ENCODE measurements at regions not wholly inside any gene's neighbourhood (a gene's known extent, or its start where the extent isn't known, plus 50 kb on each side); places are given as distances from the start of the nearest gene placed in this dataset.

DNA sequence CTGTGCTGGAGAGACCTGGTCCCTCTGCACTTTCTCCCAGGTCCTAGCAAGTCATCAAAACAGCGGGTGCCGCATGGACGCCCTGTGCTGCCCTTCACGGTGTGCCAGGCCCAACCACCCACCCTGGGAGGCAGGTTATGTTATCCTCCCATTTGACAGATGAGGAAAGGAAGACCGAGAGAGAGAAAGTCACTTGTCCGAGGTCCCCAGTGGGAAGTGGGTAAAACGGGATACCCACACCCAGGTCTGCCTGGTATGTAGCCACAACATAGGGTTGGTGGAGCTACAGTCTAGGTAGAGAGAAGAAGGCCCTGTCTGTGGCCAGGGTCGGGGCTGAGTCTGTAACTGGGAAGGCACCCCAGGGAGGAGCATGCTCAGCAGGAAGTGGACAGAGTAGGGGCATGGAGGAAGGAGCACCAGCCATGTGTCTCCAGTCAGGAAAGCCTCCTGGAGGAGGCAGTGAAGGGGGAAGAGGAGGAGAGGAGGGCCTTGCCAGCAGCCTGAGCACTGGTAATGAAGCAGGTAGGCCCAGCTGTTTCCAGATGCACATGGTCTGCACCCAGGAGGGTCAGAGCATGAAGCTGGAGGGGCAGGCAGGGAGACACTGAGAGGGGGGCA, 98.4 kb downstream of the ZFP36L2 start:
- no peak for DNase-seq (ENCODE audit: low spot score)

DNA sequence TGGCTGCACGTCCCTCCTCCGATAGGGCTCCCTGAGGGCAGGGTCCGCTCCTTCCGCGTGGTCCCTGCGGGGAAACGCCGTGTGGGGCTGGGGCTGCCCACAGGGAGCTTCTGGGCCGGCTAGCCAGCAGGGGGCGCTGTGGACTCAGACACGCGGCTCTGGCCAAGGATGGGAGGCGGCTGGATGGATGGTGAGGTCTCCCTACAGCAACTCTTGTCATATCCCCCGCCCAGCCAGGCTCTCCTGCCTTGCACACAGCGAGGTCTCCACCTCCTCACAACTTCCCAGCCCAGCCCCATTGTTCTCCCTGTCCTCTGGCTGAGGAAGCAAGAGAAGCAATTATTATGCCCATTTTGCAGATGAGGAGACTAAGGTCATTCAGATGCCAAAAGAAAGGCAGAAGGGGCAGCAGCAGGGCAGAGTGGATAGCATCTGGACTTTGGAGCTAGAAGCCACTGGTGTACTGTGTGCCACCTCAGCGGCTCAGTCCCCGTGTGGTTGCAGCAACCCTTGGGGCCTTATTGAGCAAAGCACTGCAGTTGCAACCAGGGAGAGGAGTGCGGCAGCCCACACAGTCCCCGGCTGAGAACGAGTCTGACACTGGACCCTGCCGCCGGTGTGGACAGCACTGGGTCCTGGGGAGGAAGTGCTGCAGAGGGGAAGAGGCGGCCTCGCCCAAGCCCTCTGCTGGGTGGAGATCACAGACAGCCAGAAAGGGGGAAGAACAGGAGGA, 99.0 kb downstream of the ZFP36L2 start:
- DNase-seq (ENCODE audit: low spot score): no peak

DNA sequence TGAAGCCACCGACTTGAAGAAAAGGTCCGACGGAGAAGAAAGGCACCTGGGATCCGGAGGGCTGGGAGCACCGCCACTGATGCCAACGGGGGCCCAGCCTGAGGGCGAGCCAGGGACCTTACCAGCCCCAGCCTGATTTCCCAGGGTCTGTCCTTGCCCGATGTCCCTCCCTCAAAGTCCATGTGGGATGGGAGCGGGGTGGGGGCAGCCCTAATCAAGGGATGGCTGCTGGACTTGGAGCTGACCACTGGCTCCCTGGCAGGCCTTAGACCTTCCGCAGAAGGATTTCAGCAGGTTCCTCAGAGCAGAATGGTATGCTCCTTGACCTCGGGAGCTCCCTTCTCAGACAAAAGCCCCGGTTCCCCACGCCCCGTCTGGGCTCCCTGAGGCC, 99.6 kb downstream of the ZFP36L2 start:
- no peak for DNase-seq (ENCODE audit: low spot score)

DNA sequence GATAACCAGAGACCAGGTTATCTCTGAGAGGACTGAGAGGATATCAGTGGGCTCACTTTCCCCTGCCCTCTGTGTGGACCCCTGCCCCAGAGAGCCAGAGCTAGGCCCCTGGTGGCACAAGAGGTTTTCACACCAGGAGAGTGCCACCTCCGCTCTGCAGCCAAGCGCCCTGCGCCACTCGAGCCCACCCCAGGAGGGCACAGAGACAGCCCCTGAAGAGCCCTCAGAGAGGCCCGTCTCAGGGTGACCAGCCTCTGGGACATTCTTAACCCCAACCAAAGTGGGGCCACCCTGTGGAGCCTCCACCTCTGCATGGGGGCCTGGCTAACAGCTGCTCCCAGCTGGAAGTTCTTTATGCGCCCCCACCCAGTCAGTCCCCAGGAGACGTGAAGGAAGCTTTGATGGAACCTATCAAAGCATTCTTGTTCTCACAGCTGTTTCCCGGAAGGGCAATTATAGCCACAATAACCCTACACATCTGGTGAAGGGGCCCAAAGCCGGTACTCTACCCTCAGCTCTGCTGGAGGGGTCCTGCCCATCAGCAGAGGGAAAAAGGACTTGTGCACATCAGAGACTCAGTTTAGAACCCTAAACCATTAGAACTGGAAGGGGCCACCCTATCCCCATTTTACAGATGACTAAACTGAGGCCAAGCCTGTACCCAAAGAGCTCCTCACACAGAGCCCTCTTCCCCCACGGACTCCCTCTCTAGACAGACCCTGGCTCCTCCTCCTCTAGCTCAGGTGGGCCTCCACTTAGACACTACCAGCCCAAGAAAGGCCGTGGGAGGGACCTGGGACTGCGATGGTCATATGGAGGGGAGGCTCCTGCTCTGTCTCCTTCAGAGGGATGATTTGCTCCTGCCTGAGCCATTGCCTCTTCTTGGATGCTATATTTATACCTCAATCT, 101.1 kb downstream of the ZFP36L2 start:
- no peak for DNase-seq (ENCODE audit: low spot score)

DNA sequence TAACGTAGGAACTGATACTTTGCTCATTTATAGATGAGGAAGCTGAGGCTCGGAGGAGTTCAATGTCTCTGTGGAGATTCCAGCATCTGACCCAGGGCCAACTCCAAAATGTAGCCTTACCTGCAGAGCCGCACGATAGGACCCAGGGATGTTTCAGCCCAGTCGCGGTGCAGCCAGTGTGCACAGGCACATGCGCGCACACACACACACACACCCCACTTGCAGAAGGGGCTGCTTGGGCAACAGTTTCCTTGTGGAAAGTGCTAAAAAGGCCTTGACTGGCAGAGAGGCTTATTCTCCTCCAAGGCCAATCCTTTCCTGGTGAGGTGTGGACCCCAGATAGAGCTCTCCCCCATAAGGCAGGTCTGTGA, 101.7 kb downstream of the ZFP36L2 start:
- DNase-seq (ENCODE audit: low spot score): no peak

DNA sequence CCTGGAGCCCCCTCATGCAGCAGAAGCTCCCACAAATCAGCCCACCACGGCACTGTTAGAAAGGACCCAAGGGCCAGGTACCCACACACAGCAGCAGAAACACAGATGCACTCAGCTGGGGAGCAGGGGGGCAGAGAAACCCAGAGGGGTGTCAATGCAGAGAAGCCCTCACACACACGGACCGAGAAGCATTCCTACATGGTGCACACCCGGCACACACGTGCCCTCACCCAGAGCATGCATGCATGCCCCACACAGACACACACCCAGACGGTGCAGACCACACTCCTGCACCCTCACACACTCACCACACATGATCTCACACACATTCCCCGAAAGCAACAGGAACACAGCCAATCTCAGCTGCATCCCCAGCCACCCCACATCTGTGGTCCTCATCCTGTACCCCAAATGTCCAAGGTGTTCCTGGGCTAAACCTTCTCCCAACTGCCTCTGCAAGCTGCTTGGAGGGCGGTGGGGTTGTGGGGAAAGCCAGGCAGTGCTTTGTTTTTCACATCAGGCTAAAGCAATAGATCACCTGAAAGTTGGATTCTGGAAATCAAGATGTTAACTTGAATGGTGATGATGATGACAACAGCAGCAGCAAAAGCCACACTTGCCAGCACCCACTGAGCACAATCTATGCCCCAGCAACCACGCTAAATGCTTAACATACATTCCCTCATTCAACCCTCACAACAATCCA, 102.3 kb downstream of the ZFP36L2 start:
- no peak for DNase-seq (ENCODE audit: low spot score)

DNA sequence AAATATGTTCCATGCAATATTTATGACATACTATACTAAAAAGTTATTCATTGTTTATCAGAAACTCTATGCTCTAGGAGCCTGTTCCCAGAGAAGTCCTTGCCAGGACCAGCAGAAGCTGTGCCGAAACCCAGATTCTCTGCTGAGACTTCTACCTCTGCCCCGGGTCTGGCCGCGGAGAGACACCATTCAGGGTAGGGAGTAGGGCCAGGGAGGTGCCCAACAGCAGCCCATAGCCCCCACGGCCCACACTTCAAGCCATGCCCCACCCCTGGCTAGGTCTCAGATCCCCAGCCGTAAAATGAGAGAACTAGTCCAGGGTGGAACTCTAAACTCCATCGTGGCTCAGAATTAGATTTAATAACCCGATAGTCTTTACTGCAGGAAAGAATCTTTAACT, 102.9 kb downstream of the ZFP36L2 start:
- no peak for DNase-seq (ENCODE audit: low spot score)

DNA sequence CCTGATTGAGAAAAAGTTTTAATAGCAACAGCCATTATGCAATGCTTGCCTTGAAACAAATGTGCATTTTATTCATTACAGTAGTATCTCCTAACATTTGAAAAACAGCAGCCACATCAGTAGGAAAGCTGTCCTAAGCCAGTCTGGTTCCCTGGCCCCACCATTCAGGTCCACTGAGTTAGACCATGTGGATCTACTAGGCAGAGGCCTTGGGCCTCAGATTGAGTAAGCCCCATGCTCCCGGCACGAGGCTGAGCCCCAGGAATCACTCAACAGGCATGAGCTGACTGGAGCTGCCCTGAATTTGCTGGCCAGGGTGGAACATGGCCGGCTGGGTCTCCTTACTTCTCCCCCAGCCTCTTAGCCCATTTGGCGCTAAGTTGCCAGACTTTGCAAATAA, 103.4 kb downstream of the ZFP36L2 start:
- no peak for DNase-seq (ENCODE audit: low spot score)

DNA sequence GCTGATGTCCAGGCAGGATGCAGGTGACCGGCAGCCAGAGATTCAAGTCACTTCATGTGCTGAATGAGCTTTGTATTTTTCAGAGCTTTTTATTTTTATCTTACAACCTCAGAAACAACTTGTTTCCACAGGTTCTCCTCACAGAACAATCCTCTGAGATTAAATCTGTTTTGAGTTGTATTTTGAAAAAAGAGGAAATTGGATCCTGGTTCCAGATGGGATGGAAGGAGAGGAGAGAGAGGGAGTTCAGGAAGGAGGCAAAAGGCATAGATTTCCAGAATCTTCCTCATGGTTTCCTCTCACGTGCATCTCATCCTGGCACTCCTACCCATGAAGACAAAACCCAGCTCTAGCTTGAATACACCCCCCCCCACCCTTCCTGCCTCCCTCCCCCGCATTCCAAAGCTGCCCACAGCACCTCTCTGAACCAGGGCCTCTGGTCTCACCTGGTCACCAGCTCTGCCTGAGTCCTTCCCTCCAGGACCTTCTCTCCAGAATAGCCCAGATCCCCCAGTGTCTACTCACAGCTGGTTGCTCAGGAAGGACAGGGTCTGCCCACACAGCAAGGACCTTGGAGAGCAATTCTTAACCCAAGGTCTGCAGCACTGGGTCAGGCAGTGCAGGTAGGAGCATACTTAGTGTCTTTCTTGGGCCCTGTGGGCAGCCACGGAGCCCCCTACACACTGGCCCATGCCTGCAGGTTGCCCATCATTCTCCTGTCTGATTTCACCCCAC, 104.7 kb downstream of the ZFP36L2 start:
- no peak for DNase-seq (ENCODE audit: low spot score)

DNA sequence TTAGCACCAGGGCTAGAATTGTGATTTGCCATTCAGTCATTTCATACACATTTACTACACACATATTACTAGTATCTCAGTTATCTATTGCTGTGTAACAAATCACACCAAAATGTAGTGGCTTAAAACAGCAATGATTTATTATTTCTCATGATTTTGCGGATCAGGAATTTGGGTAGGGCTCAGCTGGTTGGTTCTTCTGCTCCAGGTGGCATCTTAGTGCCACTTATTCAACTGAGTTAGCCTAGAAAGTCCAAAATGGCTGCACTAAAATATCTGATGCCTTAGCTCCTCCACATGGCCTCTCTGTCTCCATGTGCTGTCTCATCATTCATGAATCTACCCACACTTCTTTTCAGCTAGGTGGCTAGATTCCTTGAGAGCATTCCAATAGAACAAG, 107.1 kb downstream of the ZFP36L2 start:
- no peak for DNase-seq (ENCODE audit: low spot score)

DNA sequence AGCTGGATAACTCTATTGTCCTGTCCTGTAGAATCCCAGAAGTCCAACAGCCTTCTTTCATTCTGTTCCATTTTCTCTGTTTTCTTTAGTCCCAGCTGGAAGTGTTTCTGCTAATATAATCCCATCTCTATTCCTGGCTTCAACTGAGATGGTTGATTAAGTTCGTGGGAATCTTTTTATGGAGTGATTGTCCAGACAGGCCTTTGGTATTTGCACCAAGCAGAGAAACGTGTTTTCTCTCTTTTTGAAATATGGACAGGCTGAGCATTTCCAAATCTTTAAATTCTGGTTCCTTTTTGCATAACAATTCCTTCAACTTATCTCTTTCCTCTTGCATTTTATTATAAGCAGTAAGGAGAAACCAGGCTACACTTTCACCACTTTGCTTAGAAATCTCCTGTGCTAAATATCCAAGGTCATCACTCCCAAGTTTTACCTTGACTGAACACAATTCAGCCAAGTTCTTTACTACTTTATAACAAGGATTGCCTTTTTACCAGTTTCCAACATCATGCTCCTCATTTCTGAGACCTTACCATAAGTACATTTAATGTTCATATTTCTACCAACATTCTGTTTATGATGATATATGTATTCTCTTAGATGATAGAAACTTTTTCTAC, 108.8 kb downstream of the ZFP36L2 start:
- no peak for DNase-seq (ENCODE audit: low spot score)

DNA sequence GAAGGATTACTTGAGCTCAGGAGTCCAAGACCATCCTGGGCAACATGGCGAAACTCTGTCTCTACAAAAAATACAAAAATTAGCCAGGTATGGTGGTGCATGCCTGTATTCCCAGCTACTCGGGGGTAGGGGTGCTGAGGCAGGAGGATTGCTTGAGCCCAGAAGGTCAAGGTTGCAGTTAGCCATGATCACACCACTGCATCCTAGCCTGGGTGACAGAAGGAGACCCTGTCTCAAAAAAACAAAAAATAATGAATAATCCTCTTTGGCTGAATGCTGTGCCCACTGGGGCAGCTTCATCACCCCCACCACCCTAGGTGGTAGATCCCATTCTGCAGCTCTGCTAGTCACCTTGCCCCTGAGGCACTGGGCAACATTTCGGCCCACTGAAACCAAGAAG, 109.4 kb downstream of the ZFP36L2 start:
- DNase-seq (ENCODE audit: low spot score): no peak

DNA sequence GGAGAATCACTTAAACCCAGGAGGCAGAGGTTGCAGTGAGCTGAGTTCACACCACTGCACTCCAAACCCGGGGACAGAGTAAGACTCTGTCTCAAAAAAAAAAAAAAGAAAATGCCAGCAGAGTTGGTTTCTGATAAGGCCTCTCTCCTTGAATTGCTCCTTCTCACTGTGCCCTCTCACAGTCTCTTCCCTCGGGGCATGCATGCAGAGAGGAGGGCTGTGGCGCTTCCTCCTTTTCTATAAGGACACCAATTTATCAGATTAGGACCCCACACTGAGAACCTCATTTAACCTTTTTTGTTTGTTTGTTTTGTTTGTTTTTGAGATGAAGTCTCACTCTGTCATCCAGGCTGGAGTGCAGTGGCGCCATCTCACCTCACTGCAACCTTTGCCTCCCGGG, 110.5 kb downstream of the ZFP36L2 start:
- no peak for DNase-seq (ENCODE audit: low spot score)

DNA sequence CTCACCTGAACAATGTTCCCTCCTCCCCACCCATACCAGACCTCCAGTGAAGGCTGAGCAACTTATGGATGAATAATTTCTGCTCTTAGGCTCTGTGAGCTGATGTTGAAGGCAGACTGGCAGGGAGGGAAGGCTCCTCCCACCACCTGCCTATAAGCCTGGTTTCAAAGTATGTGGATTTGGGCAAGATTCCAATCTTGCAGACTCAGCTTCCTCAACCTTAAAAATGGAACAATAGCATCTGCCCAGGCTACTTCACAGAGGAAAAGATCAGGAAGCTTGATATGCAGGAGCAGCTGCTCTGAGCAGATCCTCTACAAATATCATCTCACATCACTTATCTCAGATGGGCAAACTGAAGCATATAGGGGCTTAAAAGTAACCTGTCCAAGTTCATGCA, 112.2 kb downstream of the ZFP36L2 start:
- no peak for DNase-seq (ENCODE audit: low spot score)

DNA sequence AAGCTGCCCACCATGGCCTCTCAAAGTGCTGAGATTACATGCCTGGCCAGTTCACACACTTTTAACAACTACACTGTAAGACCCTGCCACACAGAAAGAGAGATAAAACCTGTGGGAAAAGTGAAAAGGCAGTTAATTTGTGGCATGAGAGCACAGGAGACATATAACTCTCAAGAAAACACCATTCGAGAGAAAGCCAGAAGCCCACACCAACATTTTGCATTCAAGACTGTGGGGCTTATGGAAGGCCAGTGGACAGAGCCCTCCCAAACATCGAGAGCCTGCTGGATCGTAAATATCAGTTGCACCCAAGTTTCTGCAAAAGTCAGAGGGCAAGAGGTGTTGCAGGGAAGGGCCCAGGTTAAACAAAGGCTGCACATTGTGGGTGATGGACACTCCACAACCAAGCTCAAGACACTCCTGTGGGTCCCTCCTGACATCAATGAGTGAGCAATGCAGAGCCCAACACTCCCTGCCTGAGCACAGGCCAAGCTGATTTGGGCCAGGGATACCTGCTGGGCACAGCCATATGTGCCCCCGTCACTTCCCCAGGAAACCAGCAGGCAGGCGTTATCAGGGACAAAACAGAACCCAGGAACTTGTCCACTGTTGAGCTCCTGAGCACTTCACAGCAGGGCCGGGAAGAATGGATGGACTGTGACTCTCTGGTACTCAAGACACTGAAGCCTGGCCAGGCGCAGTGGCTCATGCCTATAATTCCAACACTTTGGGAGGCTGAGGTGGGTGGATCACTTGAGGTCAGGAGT, 114.4 kb downstream of the ZFP36L2 start:
- no peak for DNase-seq (ENCODE audit: low spot score)

DNA sequence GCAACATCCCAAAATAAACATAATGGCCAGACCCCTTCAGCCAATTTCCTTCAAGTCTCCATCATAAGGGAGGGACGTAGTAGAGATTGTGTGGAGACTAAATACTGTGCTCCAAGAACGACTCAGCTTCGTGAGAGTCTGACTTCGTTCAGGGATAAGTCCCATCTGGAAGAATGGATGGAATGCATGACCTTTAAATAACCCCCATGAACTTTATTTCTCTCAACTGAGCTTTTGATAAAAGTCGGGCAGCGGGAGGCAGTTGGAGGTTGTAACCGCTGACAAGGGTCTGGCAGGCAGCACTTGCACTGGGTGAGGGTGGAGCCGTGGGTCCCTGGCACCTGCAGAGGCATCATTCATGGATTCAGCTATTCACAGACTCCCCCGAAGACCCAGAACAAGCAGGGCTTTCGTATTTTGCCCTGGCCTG, 115.9 kb downstream of the ZFP36L2 start:
- DNase-seq (ENCODE audit: low spot score): peak; percentile 67

DNA sequence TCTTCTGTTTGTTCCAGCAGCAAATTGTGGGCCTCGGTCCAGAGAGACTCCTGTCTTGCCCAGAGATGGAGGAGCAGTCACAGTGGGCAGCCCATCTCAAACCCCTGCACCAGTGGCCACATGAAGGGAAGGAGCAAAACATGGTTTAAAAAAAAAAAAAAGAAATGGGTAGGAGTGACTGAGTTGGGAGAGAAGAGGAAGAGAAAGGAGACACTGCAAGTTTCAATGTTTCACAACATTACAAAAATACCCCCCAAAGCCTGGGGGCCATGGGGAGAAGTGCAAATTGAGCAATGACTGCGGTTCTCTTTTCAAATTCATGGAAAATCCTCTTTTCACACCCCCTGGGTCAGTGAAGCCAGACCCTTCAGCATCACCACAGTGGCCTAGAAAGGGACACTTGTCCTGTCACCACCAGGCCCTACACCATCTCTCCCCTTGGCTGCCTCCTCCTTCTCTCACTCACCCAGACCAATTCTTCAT, 117.1 kb downstream of the ZFP36L2 start:
- no peak for DNase-seq (ENCODE audit: low spot score)

DNA sequence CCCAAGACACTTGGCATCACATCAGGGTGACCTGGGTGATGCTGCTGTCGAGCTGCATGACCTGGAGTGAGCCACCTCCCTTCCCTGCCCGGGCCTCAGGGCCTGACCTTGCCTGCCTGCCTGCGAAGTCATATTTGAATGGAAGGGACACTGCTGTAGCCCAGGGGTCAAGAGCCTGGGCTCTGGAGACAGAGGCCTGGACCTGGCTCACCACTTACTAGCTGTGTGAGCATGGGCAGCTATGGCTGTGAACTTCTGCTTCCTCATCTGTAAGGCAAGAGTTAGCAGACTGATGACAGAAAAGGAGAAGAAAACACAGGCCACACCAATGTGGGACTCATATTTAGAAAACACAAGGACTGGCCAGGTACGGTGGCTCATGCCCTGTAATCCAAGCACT, 118.7 kb downstream of the ZFP36L2 start:
- no peak for DNase-seq (ENCODE audit: low spot score)

DNA sequence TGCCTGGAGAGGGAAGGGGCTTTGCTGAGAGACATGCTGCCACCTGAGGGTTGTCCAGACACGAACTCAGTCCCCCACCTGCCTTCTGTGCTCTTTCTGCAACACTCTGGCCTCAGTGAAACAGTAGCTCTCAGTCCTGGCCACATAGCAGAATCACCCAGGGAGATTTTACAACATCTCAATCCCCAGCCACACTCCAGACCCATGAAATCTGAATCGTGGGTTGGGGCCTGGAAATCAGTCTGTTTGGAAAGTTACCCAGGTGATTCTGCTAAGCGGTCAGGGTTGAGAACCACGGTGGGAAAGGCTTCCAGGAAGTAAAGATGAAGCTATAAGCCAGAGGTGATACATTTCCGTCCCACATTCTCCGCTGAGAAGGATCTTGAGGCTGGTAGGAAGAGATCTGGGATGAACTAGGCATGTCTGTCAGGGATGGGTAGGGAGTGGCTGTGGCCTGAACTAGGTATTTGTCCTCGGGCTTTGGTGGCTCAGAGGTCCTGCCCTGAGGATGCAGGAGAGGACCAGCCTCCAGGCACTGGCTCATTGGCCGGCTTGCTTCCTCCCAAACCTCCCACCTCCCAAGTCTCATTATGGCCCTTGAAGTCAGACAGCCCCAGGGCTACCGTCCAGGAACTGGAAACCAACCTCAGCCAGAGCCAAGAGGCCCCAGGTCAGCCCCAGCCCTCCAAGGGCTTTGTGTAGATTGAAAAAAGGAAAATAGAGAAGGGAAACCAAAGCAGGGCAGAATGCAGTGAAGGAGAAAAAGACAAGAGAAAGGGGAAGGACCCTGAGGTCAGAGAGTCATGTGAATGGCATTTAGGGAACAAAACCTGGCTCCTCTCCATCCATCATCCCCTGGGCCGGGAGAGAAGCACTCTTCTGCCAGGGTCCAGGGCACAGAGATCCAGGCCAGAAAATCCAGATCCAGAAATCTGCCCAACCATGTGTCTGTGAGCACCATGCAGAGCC, 119.6 kb downstream of the ZFP36L2 start:
- no peak for DNase-seq (ENCODE audit: low spot score)
